K562 (cell line): ENCODE measurements at regions not wholly inside any gene's neighbourhood (a gene's known extent, or its start where the extent isn't known, plus 50 kb on each side); places are given as distances from the start of the nearest gene placed in this dataset.

Experiments
- ATAC-seq: fragments of 200-7000 bp; cut with Tn5 transposase; 3 replicates; pipeline ENCODE4 v1.9.1; 2020; ENCODE audit warnings: moderate library complexity
- BruUV-seq: library from RNA; stranded (reverse); fragments of 400-500 nt; replicated peaks from 2 replicates; lab custom pipeline; 2021; lab: Mats Ljungman, UMichigan
- CTCF ChIA-PET: fragments of 300-600 bp; formaldehyde crosslinking; extraction: SDS; loops from one replicate; lab custom pipeline; 2021; ENCODE audit warnings: low intra/inter-chr PET ratio; lab: Yijun Ruan, JAX
- POLR2A ChIA-PET: fragments of 300-600, 350-650 bp; sonication (Branson Sonifier 250); formaldehyde crosslinking; extraction: SDS; loops from one replicate; lab custom pipeline; 2021; ENCODE audit warnings: antibody characterized with exemption, inconsistent platforms; lab: Yijun Ruan, JAX
- DNase-seq, 4 experiments: peaks; one replicate each; pipeline versions ENCODE4 v3.0.0 to v3.0.0-alpha.2; 2011 to 2018; ENCODE audit warnings: low spot score in 3 of 4, mixed read lengths in 3 of 4; ENCODE audit errors: extremely low read depth in 1 of 4
- FAIRE-seq: peaks from 2 replicates; lab custom pipeline; 2011; peaks lifted over from hg19 to GRCh38; lab: Jason Lieb, UNC
- H2AFZ ChIP-seq: 2 replicates; pipeline ENCODE4 v1.6.0; 2011; ENCODE audit warnings: low read depth, low read length, control low read depth, inconsistent platforms
- H3K27ac ChIP-seq: fragments of 200-600 bp; 3 replicates; pipeline ENCODE4 v1.8.0; 2011; ENCODE audit warnings: low read depth, mild to moderate bottlenecking, control low read depth, inconsistent platforms, low read length, moderate library complexity, mixed read lengths; ENCODE audit errors: extremely low read depth
- H3K27me3 ChIP-seq, 2 experiments: fragments of 300-600 bp in 1 of 2; 2 replicates in 1 of 2; 3 replicates in 1 of 2; pipeline versions ENCODE4 v1.6.0 to v1.8.0; 2011; ENCODE audit warnings: inconsistent platforms in 2 of 2, low read length in 2 of 2, mild to moderate bottlenecking in 1 of 2, mixed read lengths in 1 of 2, moderate library complexity in 1 of 2; ENCODE audit not compliant: control insufficient read depth in 2 of 2, insufficient read depth in 2 of 2
- H3K36me3 ChIP-seq: fragments of 300-600 bp; 3 replicates; pipeline ENCODE4 v1.8.0; 2011; ENCODE audit warnings: mild to moderate bottlenecking, low read length, inconsistent platforms; ENCODE audit not compliant: control insufficient read depth, insufficient read depth
- H3K4me1 ChIP-seq, 2 experiments: fragments of 200-600 bp in 1 of 2; replicated peaks in 1 of 2; 2 replicates in 1 of 2; 3 replicates in 1 of 2; pipeline versions ENCODE4 v1.5.1 to v1.8.0; 2011; ENCODE audit warnings: inconsistent platforms in 2 of 2, low read length in 2 of 2, mild to moderate bottlenecking in 1 of 2, mixed read lengths in 1 of 2, moderate library complexity in 1 of 2; ENCODE audit not compliant: control insufficient read depth in 2 of 2, insufficient read depth in 2 of 2
- H3K4me2 ChIP-seq: 2 replicates; pipeline ENCODE4 v1.6.1; 2011; ENCODE audit warnings: low read length, control low read depth, inconsistent platforms, mixed read lengths; ENCODE audit not compliant: insufficient read depth
- H3K4me3 ChIP-seq: fragments of 200-600 bp; sonication (generic), shearing (Covaris generic); 2 replicates; pipeline ENCODE4 v1.5.1; 2016; ENCODE audit warnings: control low read depth, inconsistent platforms
- H3K79me2 ChIP-seq: fragments of 200-600 bp; 3 replicates; pipeline ENCODE4 v1.8.0; 2011; ENCODE audit warnings: low read length, inconsistent platforms; ENCODE audit not compliant: control insufficient read depth, insufficient read depth
- H3K9ac ChIP-seq, 2 experiments: 2 replicates each; pipeline versions ENCODE4 v1.6.0 to v1.6.1; 2011; ENCODE audit warnings: low read depth in 2 of 2, low read length in 2 of 2, control low read depth in 1 of 2, inconsistent platforms in 1 of 2, mild to moderate bottlenecking in 1 of 2, mixed read lengths in 1 of 2; ENCODE audit not compliant: insufficient read depth in 1 of 2
- H3K9me1 ChIP-seq: one replicate; pipeline ENCODE4 v1.6.0; 2011; ENCODE audit warnings: inconsistent platforms, mild to moderate bottlenecking, low read length, moderate library complexity; ENCODE audit not compliant: control insufficient read depth, insufficient read depth
- H3K9me3 ChIP-seq: replicated peaks from 2 replicates; pipeline ENCODE4 v1.5.1; 2011; ENCODE audit warnings: low read depth, low read length, inconsistent platforms; ENCODE audit not compliant: control insufficient read depth, insufficient read depth
- H4K20me1 ChIP-seq: replicated peaks from 2 replicates; pipeline ENCODE4 v1.6.1; 2011; ENCODE audit warnings: low read length, inconsistent platforms, mixed read lengths; ENCODE audit not compliant: control insufficient read depth, insufficient read depth
- FOXA3 ChIP-seq, 2 experiments: fragments of 450-650 bp in 1 of 2; sonication (generic) in 1 of 2; formaldehyde crosslinking; IDR thresholded peaks in 1 of 2; conservative IDR thresholded peaks in 1 of 2; 2 replicates each; pipeline versions ENCODE4 v1.4.0 to v1.8.0; 2020 to 2022; ENCODE audit warnings: mild to moderate bottlenecking in 2 of 2, missing genetic modification reagents in 1 of 2
- FOXK2 ChIP-seq, 2 experiments: fragments of 450-650 bp; IDR thresholded peaks in 1 of 2; conservative IDR thresholded peaks in 1 of 2; 2 replicates each; pipeline ENCODE4 v1.6.1; 2016; ENCODE audit warnings: low read depth in 2 of 2, mild to moderate bottlenecking in 1 of 2
- RCOR1 ChIP-seq, 2 experiments: IDR thresholded peaks; 2 replicates each; pipeline ENCODE4 v1.6.1; 2012; ENCODE audit warnings: low read depth in 2 of 2, low read length in 2 of 2, borderline replicate concordance in 1 of 2, improper control_type of control experiment in 1 of 2
- SMAD3 ChIP-seq: fragments of 450-650 bp; formaldehyde crosslinking; conservative IDR thresholded peaks from 2 replicates; pipeline ENCODE4 v1.4.0; 2020; ENCODE audit warnings: mild to moderate bottlenecking
- SMARCE1 ChIP-seq: fragments of 450-650 bp; IDR thresholded peaks from 2 replicates; pipeline ENCODE4 v1.7.1; 2016; ENCODE audit warnings: mild to moderate bottlenecking
- STAG1 ChIP-seq: sonication (generic); formaldehyde crosslinking; IDR thresholded peaks from 2 replicates; pipeline ENCODE4 v1.5.0; 2020; ENCODE audit warnings: missing genetic modification reagents, borderline replicate concordance
- ZNF586 ChIP-seq: fragments of 450-650 bp; formaldehyde crosslinking; conservative IDR thresholded peaks from 2 replicates; pipeline ENCODE4 v1.4.0; 2020; ENCODE audit warnings: mild to moderate bottlenecking, moderate library complexity
- ZNF785 ChIP-seq: fragments of 250-450 bp; sonication (Bioruptor Pico); IDR thresholded peaks from 2 replicates; pipeline ENCODE4 v1.4.0; 2020; ENCODE audit warnings: mild to moderate bottlenecking
- WGBS: fragments of 100-300 bp; shearing (Covaris generic); methylation state at CpG from one replicate; pipeline ENCODE4 v1.1.6; 2016; ENCODE audit warnings: low coverage, mixed read lengths; ENCODE audit not compliant: insufficient coverage; ENCODE audit errors: missing lambda C conversion rate; 5-methylcytosine and 5-hydroxymethylcytosine counted together
- in situ Hi-C: fragments of 300-500 bp; cut with MboI; formaldehyde crosslinking; loops from 4 replicates; pipeline ENCODE4 v1.15.0; 2018; ENCODE audit warnings: inconsistent platforms, mixed read lengths
- intact Hi-C: fragments of 100-400 bp; cut with micrococcal nuclease; formaldehyde crosslinking; loops from 2 replicates; pipeline ENCODE4 v1.14.2; 2022

DNA sequence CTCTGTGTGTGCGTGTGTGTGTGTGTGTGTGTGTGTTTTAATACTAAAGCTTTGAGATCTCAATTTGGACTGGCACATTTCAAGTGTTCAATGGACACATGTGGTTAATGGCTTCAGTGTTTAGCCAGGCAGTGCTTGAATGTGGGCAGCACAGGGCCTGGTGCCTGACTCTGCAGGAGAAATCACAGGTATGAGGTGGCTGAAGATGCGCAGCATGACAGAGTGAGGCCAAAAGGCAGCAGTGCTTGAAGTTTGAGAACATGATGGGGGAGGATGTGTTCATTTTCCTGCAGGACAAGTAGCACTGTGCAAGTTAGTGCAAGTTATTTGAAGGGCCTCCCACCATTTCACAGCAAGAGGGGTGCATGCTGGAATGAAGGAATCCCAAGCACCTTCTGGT, 620.5 kb upstream of the TBL1XR1 start:
- POLR2A ChIA-PET = no interaction called here
- in situ Hi-C loops = no loop called here
- Histone ChIP-seq H3K27me3 (no peaks in the 10 kb centered on the region), H3K4me1 (no peaks in the 10 kb centered on the region), H3K9ac (no peak overlapping the region), H3K27ac (no peak overlapping the region), H3K4me3 (no peak overlapping the region), H3K9me1 (no peaks in the 10 kb centered on the region), H3K79me2 (no peaks in the 10 kb centered on the region), H3K4me2 (no peak overlapping the region), H3K9me3 (no peaks in the 10 kb centered on the region), H4K20me1 (no peaks in the 10 kb centered on the region)
- no peak for FAIRE-seq
- intact Hi-C loops = no loop called here
- DNase-seq = no peak
- BruUV-seq = no TSS peak
- no peak for ATAC-seq
- TF ChIP-seq SMAD3 (CRISPR knock-in tag) (no peak), ZNF785 (CRISPR knock-in tag) (no peak), STAG1 (no peak), FOXK2 (conservative IDR thresholded peaks at IDR 0.05 in 1 of 2, IDR thresholded peaks at IDR 0.05 in 1 of 2; ENCODE audit: low read depth in 2 of 2) (no peak), RCOR1 (IDR thresholded peaks at IDR 0.05; ENCODE audit: borderline replicate concordance in 1 of 2, low read depth in 2 of 2, low read length in 2 of 2) (no peak), SMARCE1 (no peak), FOXA3 (CRISPR knock-in tag; conservative IDR thresholded peaks at IDR 0.05 in 1 of 2, IDR thresholded peaks at IDR 0.05 in 1 of 2) (no peak), ZNF586 (CRISPR knock-in tag) (no peak)
- TF ChIP-seq, all 486 proteins: peak for 0
- Histone ChIP-seq H2AFZ (no peak overlapping the region), H3K36me3 (no peaks in the 10 kb centered on the region)
- 3% methylated on average over 2 of the region's 2 CpGs for WGBS
- CTCF ChIA-PET = no interaction called here
